IMR-90 (cell line): ENCODE measurements at regions not wholly inside any gene's neighbourhood (a gene's known extent, or its start where the extent isn't known, plus 50 kb on each side); places are given as distances from the start of the nearest gene placed in this dataset.

Experiments
- MAFK ChIP-seq: IDR thresholded peaks from 2 replicates; pipeline ENCODE4 v1.6.1; 2012; ENCODE audit warnings: low read depth, low read length, improper control_type of control experiment
- MXI1 ChIP-seq: IDR thresholded peaks from 2 replicates; pipeline ENCODE4 v1.6.1; 2012; ENCODE audit warnings: low read depth, mild to moderate bottlenecking, low read length, moderate library complexity, borderline replicate concordance
- POLR2A ChIP-seq: IDR thresholded peaks from 2 replicates; pipeline ENCODE4 v1.6.1; 2012; ENCODE audit warnings: mild to moderate bottlenecking, low read depth, low read length
- RAD21 ChIP-seq: IDR thresholded peaks from 2 replicates; pipeline ENCODE4 v1.6.1; 2012; ENCODE audit warnings: low read length, improper control_type of control experiment
- RCOR1 ChIP-seq: IDR thresholded peaks from 2 replicates; pipeline ENCODE4 v1.6.1; 2012; ENCODE audit warnings: mild to moderate bottlenecking, low read length, improper control_type of control experiment; ENCODE audit not compliant: insufficient replicate concordance
- TF ChIP-seq, protein P1 (sequence below): conservative IDR thresholded peaks from 2 replicates; pipeline ENCODE4 v1.5.1; 2012; ENCODE audit warnings: mild to moderate bottlenecking, low read depth, low read length, improper control_type of control experiment
- TF ChIP-seq, protein P2 (sequence below): fragments of 150-350 bp; IDR thresholded peaks from 2 replicates; pipeline ENCODE4 v1.6.1; 2017; ENCODE audit warnings: mild to moderate bottlenecking, antibody characterized with exemption, low read length, low read depth

DNA sequence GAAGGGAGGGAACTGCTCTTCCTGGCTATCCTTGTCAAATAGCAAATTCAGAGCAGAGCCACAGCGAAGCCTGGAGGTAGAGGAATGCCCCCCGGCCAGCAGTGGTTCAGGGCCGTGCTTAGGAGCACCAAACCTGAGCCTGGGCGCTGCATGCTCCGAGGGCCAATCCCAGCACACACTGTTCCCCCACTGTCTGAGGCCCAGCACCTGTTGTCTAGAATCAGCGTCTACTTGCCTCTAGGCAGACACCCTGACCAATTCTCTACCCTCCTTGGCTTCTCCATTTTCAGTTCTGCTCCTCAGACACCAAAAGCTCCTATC is 177.6 kb upstream of the PKDCC start:
- TF ChIP-seq POLR2A (no peak), RAD21 (no peak), MAFK (no peak), RCOR1 (no peak), MXI1 (no peak)
- TF ChIP-seq, protein P1, sequence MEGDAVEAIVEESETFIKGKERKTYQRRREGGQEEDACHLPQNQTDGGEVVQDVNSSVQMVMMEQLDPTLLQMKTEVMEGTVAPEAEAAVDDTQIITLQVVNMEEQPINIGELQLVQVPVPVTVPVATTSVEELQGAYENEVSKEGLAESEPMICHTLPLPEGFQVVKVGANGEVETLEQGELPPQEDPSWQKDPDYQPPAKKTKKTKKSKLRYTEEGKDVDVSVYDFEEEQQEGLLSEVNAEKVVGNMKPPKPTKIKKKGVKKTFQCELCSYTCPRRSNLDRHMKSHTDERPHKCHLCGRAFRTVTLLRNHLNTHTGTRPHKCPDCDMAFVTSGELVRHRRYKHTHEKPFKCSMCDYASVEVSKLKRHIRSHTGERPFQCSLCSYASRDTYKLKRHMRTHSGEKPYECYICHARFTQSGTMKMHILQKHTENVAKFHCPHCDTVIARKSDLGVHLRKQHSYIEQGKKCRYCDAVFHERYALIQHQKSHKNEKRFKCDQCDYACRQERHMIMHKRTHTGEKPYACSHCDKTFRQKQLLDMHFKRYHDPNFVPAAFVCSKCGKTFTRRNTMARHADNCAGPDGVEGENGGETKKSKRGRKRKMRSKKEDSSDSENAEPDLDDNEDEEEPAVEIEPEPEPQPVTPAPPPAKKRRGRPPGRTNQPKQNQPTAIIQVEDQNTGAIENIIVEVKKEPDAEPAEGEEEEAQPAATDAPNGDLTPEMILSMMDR, result no peak
- TF ChIP-seq, protein P2, sequence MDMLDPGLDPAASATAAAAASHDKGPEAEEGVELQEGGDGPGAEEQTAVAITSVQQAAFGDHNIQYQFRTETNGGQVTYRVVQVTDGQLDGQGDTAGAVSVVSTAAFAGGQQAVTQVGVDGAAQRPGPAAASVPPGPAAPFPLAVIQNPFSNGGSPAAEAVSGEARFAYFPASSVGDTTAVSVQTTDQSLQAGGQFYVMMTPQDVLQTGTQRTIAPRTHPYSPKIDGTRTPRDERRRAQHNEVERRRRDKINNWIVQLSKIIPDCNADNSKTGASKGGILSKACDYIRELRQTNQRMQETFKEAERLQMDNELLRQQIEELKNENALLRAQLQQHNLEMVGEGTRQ, result no peak
